ENCODE measurements at regions not wholly inside any gene's neighbourhood (a gene's known extent, or its start where the extent isn't known, plus 50 kb on each side); places are given as distances from the start of the nearest gene placed in this dataset.

GRCh38 chr2:138112536-138112935 is 148.3 kb downstream of the HNMT start:
- TF ChIP-seq SPI1 (IDR thresholded peaks at IDR 0.05; ENCODE audit: borderline replicate concordance, low read depth) (no peak), GABPA (IDR thresholded peaks at IDR 0.05; ENCODE audit: low read depth) (no peak), POLR2AphosphoS5 (IDR thresholded peaks at IDR 0.05; ENCODE audit: low read depth) (no peak)
- TF ChIP-seq, protein P1, sequence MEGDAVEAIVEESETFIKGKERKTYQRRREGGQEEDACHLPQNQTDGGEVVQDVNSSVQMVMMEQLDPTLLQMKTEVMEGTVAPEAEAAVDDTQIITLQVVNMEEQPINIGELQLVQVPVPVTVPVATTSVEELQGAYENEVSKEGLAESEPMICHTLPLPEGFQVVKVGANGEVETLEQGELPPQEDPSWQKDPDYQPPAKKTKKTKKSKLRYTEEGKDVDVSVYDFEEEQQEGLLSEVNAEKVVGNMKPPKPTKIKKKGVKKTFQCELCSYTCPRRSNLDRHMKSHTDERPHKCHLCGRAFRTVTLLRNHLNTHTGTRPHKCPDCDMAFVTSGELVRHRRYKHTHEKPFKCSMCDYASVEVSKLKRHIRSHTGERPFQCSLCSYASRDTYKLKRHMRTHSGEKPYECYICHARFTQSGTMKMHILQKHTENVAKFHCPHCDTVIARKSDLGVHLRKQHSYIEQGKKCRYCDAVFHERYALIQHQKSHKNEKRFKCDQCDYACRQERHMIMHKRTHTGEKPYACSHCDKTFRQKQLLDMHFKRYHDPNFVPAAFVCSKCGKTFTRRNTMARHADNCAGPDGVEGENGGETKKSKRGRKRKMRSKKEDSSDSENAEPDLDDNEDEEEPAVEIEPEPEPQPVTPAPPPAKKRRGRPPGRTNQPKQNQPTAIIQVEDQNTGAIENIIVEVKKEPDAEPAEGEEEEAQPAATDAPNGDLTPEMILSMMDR (IDR thresholded peaks at IDR 0.05; ENCODE audit: insufficient read depth, low read length), result no peak
- TF ChIP-seq, protein P2, sequence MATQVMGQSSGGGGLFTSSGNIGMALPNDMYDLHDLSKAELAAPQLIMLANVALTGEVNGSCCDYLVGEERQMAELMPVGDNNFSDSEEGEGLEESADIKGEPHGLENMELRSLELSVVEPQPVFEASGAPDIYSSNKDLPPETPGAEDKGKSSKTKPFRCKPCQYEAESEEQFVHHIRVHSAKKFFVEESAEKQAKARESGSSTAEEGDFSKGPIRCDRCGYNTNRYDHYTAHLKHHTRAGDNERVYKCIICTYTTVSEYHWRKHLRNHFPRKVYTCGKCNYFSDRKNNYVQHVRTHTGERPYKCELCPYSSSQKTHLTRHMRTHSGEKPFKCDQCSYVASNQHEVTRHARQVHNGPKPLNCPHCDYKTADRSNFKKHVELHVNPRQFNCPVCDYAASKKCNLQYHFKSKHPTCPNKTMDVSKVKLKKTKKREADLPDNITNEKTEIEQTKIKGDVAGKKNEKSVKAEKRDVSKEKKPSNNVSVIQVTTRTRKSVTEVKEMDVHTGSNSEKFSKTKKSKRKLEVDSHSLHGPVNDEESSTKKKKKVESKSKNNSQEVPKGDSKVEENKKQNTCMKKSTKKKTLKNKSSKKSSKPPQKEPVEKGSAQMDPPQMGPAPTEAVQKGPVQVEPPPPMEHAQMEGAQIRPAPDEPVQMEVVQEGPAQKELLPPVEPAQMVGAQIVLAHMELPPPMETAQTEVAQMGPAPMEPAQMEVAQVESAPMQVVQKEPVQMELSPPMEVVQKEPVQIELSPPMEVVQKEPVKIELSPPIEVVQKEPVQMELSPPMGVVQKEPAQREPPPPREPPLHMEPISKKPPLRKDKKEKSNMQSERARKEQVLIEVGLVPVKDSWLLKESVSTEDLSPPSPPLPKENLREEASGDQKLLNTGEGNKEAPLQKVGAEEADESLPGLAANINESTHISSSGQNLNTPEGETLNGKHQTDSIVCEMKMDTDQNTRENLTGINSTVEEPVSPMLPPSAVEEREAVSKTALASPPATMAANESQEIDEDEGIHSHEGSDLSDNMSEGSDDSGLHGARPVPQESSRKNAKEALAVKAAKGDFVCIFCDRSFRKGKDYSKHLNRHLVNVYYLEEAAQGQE (IDR thresholded peaks at IDR 0.05; ENCODE audit: insufficient replicate concordance, low read depth), result no peak
- DNase-seq (ENCODE audit: low read depth in 1 of 2, low spot score in 1 of 2), result no peak

GRCh38 chr2:138113871-138114525 is 149.7 kb downstream of the HNMT start:
- H3K27me3 ChIP-seq (ENCODE audit: insufficient read depth, poor library complexity, severe bottlenecking), result no peaks in the 10 kb centered on the region
- no peak for TF ChIP-seq GABPA (IDR thresholded peaks at IDR 0.05; ENCODE audit: low read depth)
- TF ChIP-seq SPI1 (IDR thresholded peaks at IDR 0.05; ENCODE audit: borderline replicate concordance, low read depth), result no peak
- TF ChIP-seq POLR2AphosphoS5 (IDR thresholded peaks at IDR 0.05; ENCODE audit: low read depth), result no peak
- TF ChIP-seq, protein P1 (IDR thresholded peaks at IDR 0.05; ENCODE audit: insufficient read depth, low read length), result no peak
- TF ChIP-seq, protein P2 (IDR thresholded peaks at IDR 0.05; ENCODE audit: insufficient replicate concordance, low read depth), result no peak
- no peak for DNase-seq (ENCODE audit: low read depth in 1 of 2, low spot score in 1 of 2)
- H3K4me3 ChIP-seq (replicated peaks; ENCODE audit: insufficient read depth, low read length), result no peak overlapping the region
- no peak overlapping the region for H3K27ac ChIP-seq (replicated peaks)

More at GRCh38 chr2:138112536-138112935, 148.3 kb downstream of the HNMT start:
- no peak overlapping the region for H3K4me3 ChIP-seq (replicated peaks; ENCODE audit: insufficient read depth, low read length)
- H3K27me3 ChIP-seq (ENCODE audit: insufficient read depth, poor library complexity, severe bottlenecking), result no peaks in the 10 kb centered on the region
- no peak overlapping the region for H3K27ac ChIP-seq (replicated peaks)

GRCh38 chr2:138115666-138116065 is 151.4 kb downstream of the HNMT start:
- Histone ChIP-seq H3K27ac (replicated peaks) (no peak overlapping the region), H3K4me3 (replicated peaks; ENCODE audit: insufficient read depth, low read length) (no peak overlapping the region), H3K27me3 (ENCODE audit: insufficient read depth, poor library complexity, severe bottlenecking) (no peaks in the 10 kb centered on the region)
- TF ChIP-seq GABPA (IDR thresholded peaks at IDR 0.05; ENCODE audit: low read depth) (no peak), SPI1 (IDR thresholded peaks at IDR 0.05; ENCODE audit: borderline replicate concordance, low read depth) (no peak), POLR2AphosphoS5 (IDR thresholded peaks at IDR 0.05; ENCODE audit: low read depth) (no peak)
- TF ChIP-seq, protein P2 (IDR thresholded peaks at IDR 0.05; ENCODE audit: insufficient replicate concordance, low read depth), result no peak
- TF ChIP-seq, protein P1 (IDR thresholded peaks at IDR 0.05; ENCODE audit: insufficient read depth, low read length), result no peak
- DNase-seq (ENCODE audit: low read depth in 1 of 2, low spot score in 1 of 2), result no peak

All from HL-60 (cell line).